ENCODE measurements at regions not wholly inside any gene's neighbourhood (a gene's known extent, or its start where the extent isn't known, plus 50 kb on each side); places are given as distances from the start of the nearest gene placed in this dataset.

- H3K9me3 ChIP-seq = no peaks in the 10 kb centered on the region
- intact Hi-C loops (cut with DNase I) = no loop called here
- TF ChIP-seq CTCF (IDR thresholded peaks at IDR 0.05) = no peak
- 84 to 93% methylated on average over 2 of the region's 2 CpGs for WGBS, 2 donors
- H3K27me3 ChIP-seq = no peaks in the 10 kb centered on the region
- H3K27ac ChIP-seq = no peak overlapping the region
- H3K36me3 ChIP-seq = no peaks in the 10 kb centered on the region
- no peaks in the 10 kb centered on the region for H3K4me1 ChIP-seq
- ATAC-seq (no peak), DNase-seq (no peak), FAIRE-seq (no peak)
- H3K4me3 ChIP-seq = no peak overlapping the region
These were observed 97.6 kb downstream of the TM2D1 start for GRCh38 chr1:61627365-61627764.

DNA sequence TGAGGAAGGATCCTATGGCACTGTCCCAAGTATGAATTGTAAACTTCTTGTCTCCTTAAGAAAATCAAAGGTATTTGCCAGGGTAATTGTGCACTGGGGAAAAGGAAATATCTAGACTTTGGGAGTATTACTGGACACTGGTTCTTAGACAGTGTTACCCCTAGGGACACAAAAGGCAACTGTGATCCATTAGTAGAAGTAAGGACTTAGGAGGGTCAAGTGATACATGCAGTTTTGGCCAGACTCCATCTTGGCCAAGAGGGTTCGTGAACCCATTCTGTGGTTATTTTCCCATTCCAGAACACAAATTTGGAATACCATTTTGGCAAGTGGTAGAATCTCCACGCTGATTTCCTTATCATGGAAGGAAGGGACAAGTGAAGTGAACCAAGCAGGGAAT, 98.1 kb downstream of the TM2D1 start:
- Histone ChIP-seq H3K4me1 (no peaks in the 10 kb centered on the region), H3K27me3 (no peaks in the 10 kb centered on the region), H3K27ac (no peak overlapping the region), H3K9me3 (no peaks in the 10 kb centered on the region), H3K4me3 (no peak overlapping the region), H3K36me3 (no peaks in the 10 kb centered on the region)
- TF ChIP-seq CTCF (IDR thresholded peaks at IDR 0.05) = no peak
- intact Hi-C loops (cut with DNase I) = no loop called here
- 77 to 79% methylated on average over 2 of the region's 2 CpGs for WGBS, 2 donors
- ATAC-seq = no peak
- no peak for DNase-seq
- no peak for FAIRE-seq

DNA sequence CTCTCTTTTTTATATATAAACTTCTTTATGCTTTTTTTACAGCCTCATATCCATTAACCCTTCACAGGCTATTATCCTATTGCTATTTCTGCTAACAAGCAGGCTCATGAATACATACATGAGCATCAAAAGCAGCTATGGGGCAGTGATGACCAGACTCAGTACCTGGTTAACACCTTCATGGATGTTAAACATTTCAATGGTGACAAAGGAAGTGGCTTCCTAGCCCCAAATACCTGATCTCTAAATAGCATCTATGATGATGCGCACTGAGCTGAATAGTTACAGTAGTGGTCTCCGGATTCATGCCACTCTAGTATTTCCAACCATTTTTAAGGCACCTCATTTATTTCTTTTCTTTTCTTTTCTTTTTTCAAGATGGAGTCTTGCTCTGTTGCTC, 101.1 kb downstream of the TM2D1 start:
- no peaks in the 10 kb centered on the region for H3K9me3 ChIP-seq
- no peaks in the 10 kb centered on the region for H3K4me1 ChIP-seq
- WGBS, 2 donors = 93 to 96% methylated on average over 2 of the region's 2 CpGs
- no peak for FAIRE-seq
- H3K27me3 ChIP-seq = no peaks in the 10 kb centered on the region
- no peak for ATAC-seq
- no peak for TF ChIP-seq CTCF (IDR thresholded peaks at IDR 0.05)
- no peak overlapping the region for H3K27ac ChIP-seq
- H3K4me3 ChIP-seq = no peak overlapping the region
- no peak for DNase-seq
- no peaks in the 10 kb centered on the region for H3K36me3 ChIP-seq
- intact Hi-C loops (cut with DNase I) = no loop called here

DNA sequence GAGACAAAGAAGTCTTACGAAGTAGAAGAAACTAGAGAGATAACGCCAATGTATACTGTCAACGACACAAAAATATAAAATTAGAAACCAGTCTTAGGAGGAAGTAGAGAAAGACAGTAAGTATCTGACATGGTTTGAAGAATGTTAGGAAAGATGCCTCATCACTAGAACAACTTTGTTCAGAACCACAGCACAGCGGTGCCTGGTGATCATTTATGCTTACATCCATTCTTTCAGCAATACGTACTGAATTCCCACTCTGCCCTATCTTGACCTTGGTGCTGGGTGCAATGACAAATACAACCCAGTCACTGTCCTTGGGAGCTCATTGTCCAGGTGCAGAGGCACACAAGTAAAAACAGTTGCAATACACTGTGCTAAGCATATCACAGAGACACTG, 104.4 kb downstream of the TM2D1 start:
- FAIRE-seq (no peak), DNase-seq (no peak), ATAC-seq (no peak)
- Histone ChIP-seq H3K27ac (no peak overlapping the region), H3K4me1 (no peaks in the 10 kb centered on the region), H3K4me3 (no peak overlapping the region), H3K9me3 (no peaks in the 10 kb centered on the region), H3K36me3 (no peaks in the 10 kb centered on the region), H3K27me3 (no peaks in the 10 kb centered on the region)
- intact Hi-C loops (cut with DNase I) = no loop called here
- no peak for TF ChIP-seq CTCF (IDR thresholded peaks at IDR 0.05)
- WGBS, 2 donors = 67 to 72% methylated on average over 5 of the region's 5 CpGs

- 86 to 92% methylated on average over 7 of the region's 7 CpGs for WGBS, 2 donors
- no peak for FAIRE-seq
- no peak for ATAC-seq
- Histone ChIP-seq H3K4me1 (no peaks in the 10 kb centered on the region), H3K4me3 (no peak overlapping the region), H3K9me3 (no peaks in the 10 kb centered on the region), H3K27ac (no peak overlapping the region), H3K27me3 (no peaks in the 10 kb centered on the region), H3K36me3 (no peaks in the 10 kb centered on the region)
- intact Hi-C loops (cut with DNase I) = no loop called here
- no peak for TF ChIP-seq CTCF (IDR thresholded peaks at IDR 0.05)
- no peak for DNase-seq
These were observed 106.2 kb downstream of the TM2D1 start for GRCh38 chr1:61618755-61619154.
